GM21423 (cell line): ENCODE measurements at regions not wholly inside any gene's neighbourhood (a gene's known extent, or its start where the extent isn't known, plus 50 kb on each side); places are given as distances from the start of the nearest gene placed in this dataset.
"Not testable (repeated sequence)": the region's sequence is repeated elsewhere in the genome, so short reads cannot be mapped to it uniquely, and the experiment has no call there.

Experiments
- ATAC-seq: cut with Tn5 transposase; IDR thresholded peaks from one replicate; pipeline ENCODE4 v1.9.1; 2021; ENCODE audit warnings: mild to moderate bottlenecking, moderate library complexity; ENCODE audit not compliant: unreplicated experiment

- ATAC-seq: no peak
Measured at GRCh38 chr16:60703096-60703495, 1333.1 kb downstream of the CDH8 start.

- ATAC-seq: no peak
Measured at GRCh38 chr16:60686824-60687223, 1349.4 kb downstream of the CDH8 start.

DNA sequence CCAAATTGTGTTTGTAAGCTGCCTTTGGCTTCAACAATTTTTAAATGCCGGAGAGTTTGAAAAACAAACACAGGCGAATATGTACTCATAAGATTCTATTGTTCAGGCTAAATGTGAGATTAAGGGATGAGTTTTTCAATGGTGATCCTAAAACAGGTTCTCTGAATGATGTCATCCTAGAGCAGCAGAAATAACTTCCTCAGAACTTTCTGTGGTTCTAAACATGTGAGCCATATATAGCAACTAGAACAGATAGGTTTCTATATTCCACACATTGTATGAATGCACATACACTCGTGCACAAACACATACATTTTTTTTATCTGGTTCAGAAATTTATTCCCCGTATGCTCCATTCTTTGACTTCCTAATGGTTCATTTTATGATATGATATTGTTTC is 1352.2 kb downstream of the CDH8 start:
- no peak for ATAC-seq

GRCh38 chr16:60682219-60682618 is 1354.0 kb downstream of the CDH8 start:
- no peak for ATAC-seq

- ATAC-seq: no peak
Measured at GRCh38 chr16:60681043-60681442, 1355.2 kb downstream of the CDH8 start.

DNA sequence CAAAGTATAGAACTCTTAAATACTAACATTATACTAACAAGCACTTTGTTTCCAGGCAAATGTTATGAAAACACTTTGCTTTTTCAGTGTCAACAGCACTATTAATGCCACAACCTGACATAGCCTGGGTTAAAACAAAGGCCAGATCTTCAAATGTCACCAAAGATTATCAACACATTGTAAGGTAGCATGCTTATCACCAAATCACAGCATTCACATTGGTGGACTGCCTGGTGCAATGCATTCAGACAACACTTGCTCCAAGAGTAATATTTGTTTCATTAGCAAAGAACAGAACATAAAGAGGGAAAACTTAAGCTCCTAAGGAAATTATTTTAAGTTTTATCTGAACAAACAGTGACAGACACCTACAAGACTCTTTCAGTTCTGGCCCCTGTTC is 1361.2 kb downstream of the CDH8 start:
- no peak for ATAC-seq

GRCh38 chr16:60674241-60674640 is 1362.0 kb downstream of the CDH8 start:
- no peak for ATAC-seq

- no peak for ATAC-seq
Measured at GRCh38 chr16:60655514-60656153, 1380.6 kb downstream of the CDH8 start.

- no peak for ATAC-seq
Measured at GRCh38 chr16:60651346-60651745, 1384.9 kb downstream of the CDH8 start.

DNA sequence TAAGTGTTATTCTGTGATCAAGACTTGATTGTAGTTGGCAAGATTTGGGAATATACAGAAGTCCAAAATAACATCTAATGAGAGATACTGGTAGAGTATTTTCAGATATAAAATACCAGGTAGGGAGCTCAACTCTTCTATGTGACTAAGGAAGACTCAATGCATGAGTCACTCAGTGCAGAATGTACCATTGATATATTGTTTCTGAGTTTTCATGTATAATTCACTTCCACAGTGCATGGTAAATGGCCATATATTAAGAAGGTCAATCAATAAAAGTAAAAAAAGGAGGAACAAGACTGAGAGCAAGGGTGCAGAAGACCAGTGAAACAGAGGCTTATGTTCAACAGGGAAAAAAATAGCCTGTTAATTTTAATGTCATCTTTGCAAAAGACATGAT is 1387.9 kb downstream of the CDH8 start:
- no peak for ATAC-seq

DNA sequence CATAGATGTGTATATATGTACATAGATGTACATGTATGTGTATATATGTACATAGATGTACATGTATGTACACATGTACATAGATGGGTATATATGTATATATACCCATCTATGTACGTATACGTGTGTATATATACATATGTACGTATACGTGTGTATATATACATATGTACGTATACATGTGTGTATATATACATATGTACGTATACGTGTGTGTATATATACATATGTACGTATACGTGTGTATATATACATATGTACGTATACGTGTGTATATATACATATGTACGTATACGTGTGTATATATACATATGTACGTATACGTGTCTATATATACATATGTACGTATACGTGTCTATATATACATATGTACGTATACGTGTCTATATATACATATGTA is 1388.8 kb downstream of the CDH8 start:
- ATAC-seq: not testable (repeated sequence)

- no peak for ATAC-seq
Measured at GRCh38 chr16:60646631-60647030, 1389.6 kb downstream of the CDH8 start.

GRCh38 chr16:60645541-60645940 is 1390.7 kb downstream of the CDH8 start:
- no peak for ATAC-seq

DNA sequence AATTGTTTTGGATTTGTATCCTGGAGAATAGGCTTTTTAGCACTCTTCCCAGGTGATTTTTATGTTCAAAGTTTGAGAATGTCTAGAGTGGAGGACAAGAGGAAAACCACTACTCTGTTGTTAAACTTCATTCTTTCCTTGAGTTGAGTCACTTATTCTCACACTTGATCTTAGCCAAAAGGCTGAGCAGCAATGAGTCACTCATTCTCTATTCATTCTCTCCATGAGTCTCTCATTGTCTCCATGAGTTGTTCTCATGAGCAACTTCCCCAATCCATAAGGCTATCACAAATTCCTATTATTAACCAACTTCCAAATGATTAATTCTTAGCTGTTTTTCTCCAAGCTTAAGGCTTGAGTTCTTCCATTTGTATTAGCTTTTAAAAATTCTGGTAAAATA is 1393.3 kb downstream of the CDH8 start:
- no peak for ATAC-seq

DNA sequence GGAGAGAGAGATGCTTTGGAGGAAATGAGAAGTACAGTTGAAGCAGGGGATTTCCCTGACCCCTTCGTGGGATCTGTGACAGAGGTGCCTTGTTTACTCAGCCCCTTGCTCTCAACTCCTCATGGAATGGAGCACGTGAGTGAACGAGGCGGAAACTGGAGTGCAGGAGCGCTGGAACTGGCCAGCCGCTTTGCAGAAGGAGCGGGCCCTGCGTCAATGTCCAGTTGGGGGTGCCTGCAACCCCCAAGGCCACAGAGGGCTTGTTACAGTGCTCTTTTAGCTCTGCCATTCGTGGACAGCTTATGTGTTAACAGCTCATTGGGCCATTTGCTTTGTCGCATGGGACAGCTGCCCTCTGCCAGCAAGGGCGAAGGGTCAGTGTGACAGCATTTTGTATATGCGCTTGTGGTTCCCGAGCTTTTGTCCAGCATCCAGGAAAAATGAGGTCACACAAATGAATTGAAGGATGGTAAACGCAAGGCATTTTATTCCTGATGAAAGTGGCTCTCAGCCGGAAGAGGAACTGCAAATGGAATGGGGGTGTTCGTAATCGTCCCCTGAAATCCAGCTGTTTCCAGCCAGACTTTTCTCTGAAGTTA is 1395.1 kb downstream of the CDH8 start:
- ATAC-seq: no peak

DNA sequence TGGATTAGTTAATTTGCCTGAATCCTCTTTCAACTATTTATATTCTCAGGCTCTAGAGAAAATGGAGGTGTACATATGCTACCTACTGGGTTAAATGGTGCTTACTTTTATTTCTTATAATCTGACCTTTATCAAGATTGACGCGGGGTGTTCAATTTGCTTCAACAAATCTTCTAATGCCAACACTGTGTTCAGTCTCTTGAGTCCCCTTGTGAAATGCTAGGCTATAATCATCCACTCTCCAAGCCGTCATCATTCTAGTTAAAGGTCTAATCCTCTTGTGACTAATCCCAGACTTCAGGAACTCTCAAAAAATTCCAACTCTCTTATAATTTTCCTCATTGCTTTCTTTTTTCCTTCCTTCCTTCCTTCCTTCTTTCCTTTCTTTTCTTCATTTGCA is 1396.2 kb downstream of the CDH8 start:
- ATAC-seq: no peak

GRCh38 chr16:60636636-60637035 is 1399.6 kb downstream of the CDH8 start:
- not testable (repeated sequence) for ATAC-seq

GRCh38 chr16:60636117-60636516 is 1400.1 kb downstream of the CDH8 start:
- ATAC-seq: no peak

DNA sequence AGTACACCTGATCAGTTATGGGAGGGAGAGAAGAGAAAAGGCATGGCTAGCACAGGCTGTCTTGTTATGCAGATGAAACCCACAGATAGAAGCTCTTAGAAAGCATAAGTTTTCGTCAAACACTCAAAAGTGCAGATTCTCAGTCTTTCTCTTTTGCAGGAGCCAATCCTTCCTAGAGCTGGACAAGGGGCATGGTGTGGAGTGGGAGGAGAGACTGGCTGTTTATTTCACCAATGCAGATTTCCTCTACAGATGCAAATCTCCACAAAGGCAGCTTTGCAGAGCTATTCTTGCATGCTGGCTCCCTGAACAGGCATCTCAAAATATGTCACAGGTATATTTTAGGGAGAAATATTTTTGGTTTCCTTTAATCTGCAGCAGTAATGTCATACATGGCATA is 1400.7 kb downstream of the CDH8 start:
- no peak for ATAC-seq

DNA sequence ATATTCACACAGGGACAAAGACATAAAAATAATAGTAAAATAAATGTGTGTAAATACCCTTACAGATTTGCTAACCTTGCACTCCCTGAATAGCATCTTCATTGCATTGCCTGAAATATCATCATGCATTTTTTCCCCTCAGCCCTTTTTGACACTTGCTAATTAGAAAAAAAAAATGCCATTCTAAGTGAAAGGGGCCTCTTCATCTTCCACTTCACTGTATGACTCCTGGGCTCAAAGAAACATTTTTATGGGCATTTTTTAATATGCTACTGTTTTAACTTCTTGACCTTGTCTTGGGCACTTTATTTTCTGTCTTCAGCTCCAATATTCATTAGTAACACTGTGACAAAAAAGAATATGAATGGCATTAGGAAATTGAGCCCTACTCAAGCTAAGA is 1424.4 kb downstream of the CDH8 start:
- ATAC-seq: no peak

DNA sequence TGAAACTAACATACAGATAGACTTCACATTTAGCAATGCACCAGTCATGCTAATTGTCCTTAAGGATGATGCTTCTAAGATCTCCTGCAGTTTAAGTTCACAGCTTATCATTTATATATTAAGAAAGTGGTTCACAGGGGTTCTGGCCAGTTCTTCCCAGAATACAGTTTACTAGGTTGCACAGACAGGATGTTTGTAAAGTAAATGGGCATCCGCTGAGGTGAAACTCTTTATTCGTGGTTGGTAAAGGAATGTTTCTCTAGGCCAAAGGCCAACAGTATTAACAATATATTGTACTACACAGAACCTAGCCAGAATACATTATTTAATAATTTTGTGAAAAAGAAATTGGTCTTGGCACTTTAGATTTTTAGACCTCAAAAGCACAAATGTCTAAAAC is 1427.3 kb downstream of the CDH8 start:
- no peak for ATAC-seq

DNA sequence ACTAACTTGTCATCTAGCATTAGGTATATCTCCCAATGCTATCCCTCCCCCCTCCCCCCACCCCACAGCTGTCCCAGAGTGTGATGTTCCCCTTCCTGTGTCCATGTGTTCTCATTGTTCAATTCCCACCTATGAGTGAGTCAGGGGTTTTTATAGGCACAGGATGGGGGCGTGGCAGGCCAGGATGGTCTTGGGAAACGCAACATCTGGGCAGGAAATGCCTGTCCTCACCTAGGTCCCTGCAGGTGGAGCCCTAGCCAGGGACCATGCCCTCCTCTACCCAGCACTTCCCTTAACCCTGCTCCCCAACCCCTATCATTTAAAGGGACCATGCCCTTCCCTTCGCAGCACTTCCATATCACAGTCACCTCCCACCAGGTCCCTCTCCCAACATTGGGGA is 1430.6 kb downstream of the CDH8 start:
- not testable (repeated sequence) for ATAC-seq

DNA sequence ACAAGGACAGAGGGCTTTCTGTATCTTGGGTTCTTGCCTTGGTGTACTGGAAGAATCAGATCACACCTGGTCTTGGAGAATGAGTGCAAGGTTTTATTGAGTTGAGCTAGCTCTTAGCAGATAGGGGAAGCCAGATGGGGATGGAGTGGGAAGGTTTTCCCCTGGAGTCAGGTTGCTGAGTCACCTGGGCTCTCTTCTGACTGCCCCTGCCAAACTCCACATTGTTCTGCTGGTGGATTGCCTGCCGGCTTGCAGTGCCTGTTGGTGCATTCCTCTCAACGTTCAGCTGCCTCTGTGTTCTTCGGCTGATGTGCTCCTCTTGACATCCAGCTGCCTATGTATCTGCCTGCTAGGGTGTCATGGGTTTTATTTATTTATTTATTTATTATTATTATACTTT is 1431.1 kb downstream of the CDH8 start:
- ATAC-seq: no peak
